K562 (cell line): ENCODE measurements at regions not wholly inside any gene's neighbourhood (a gene's known extent, or its start where the extent isn't known, plus 50 kb on each side); places are given as distances from the start of the nearest gene placed in this dataset.

Source experiments
- ATAC-seq: fragments of 200-7000 bp; cut with Tn5 transposase; 3 replicates; pipeline ENCODE4 v1.9.1; 2020; ENCODE audit warnings: moderate library complexity
- BruUV-seq: library from RNA; stranded (reverse); fragments of 400-500 nt; replicated peaks from 2 replicates; lab custom pipeline; 2021; lab: Mats Ljungman, UMichigan
- CTCF ChIA-PET: fragments of 300-600 bp; formaldehyde crosslinking; extraction: SDS; loops from one replicate; lab custom pipeline; 2021; ENCODE audit warnings: low intra/inter-chr PET ratio; lab: Yijun Ruan, JAX
- POLR2A ChIA-PET: fragments of 300-600, 350-650 bp; sonication (Branson Sonifier 250); formaldehyde crosslinking; extraction: SDS; loops from one replicate; lab custom pipeline; 2021; ENCODE audit warnings: antibody characterized with exemption, inconsistent platforms; lab: Yijun Ruan, JAX
- DNase-seq, 4 experiments: peaks; one replicate each; pipeline versions ENCODE4 v3.0.0 to v3.0.0-alpha.2; 2011 to 2018; ENCODE audit warnings: low spot score in 3 of 4, mixed read lengths in 3 of 4; ENCODE audit errors: extremely low read depth in 1 of 4
- FAIRE-seq: peaks from 2 replicates; lab custom pipeline; 2011; peaks lifted over from hg19 to GRCh38; lab: Jason Lieb, UNC
- H2AFZ ChIP-seq: 2 replicates; pipeline ENCODE4 v1.6.0; 2011; ENCODE audit warnings: low read depth, low read length, control low read depth, inconsistent platforms
- H3K27ac ChIP-seq: fragments of 200-600 bp; 3 replicates; pipeline ENCODE4 v1.8.0; 2011; ENCODE audit warnings: low read depth, mild to moderate bottlenecking, control low read depth, inconsistent platforms, low read length, moderate library complexity, mixed read lengths; ENCODE audit errors: extremely low read depth
- H3K27me3 ChIP-seq, 2 experiments: fragments of 300-600 bp in 1 of 2; 2 replicates in 1 of 2; 3 replicates in 1 of 2; pipeline versions ENCODE4 v1.6.0 to v1.8.0; 2011; ENCODE audit warnings: inconsistent platforms in 2 of 2, low read length in 2 of 2, mild to moderate bottlenecking in 1 of 2, mixed read lengths in 1 of 2, moderate library complexity in 1 of 2; ENCODE audit not compliant: control insufficient read depth in 2 of 2, insufficient read depth in 2 of 2
- H3K36me3 ChIP-seq: fragments of 300-600 bp; 3 replicates; pipeline ENCODE4 v1.8.0; 2011; ENCODE audit warnings: mild to moderate bottlenecking, low read length, inconsistent platforms; ENCODE audit not compliant: control insufficient read depth, insufficient read depth
- H3K4me1 ChIP-seq, 2 experiments: fragments of 200-600 bp in 1 of 2; replicated peaks in 1 of 2; 2 replicates in 1 of 2; 3 replicates in 1 of 2; pipeline versions ENCODE4 v1.5.1 to v1.8.0; 2011; ENCODE audit warnings: inconsistent platforms in 2 of 2, low read length in 2 of 2, mild to moderate bottlenecking in 1 of 2, mixed read lengths in 1 of 2, moderate library complexity in 1 of 2; ENCODE audit not compliant: control insufficient read depth in 2 of 2, insufficient read depth in 2 of 2
- H3K4me2 ChIP-seq: 2 replicates; pipeline ENCODE4 v1.6.1; 2011; ENCODE audit warnings: low read length, control low read depth, inconsistent platforms, mixed read lengths; ENCODE audit not compliant: insufficient read depth
- H3K4me3 ChIP-seq: fragments of 200-600 bp; sonication (generic), shearing (Covaris generic); 2 replicates; pipeline ENCODE4 v1.5.1; 2016; ENCODE audit warnings: control low read depth, inconsistent platforms
- H3K79me2 ChIP-seq: fragments of 200-600 bp; 3 replicates; pipeline ENCODE4 v1.8.0; 2011; ENCODE audit warnings: low read length, inconsistent platforms; ENCODE audit not compliant: control insufficient read depth, insufficient read depth
- H3K9ac ChIP-seq, 2 experiments: 2 replicates each; pipeline versions ENCODE4 v1.6.0 to v1.6.1; 2011; ENCODE audit warnings: low read depth in 2 of 2, low read length in 2 of 2, control low read depth in 1 of 2, inconsistent platforms in 1 of 2, mild to moderate bottlenecking in 1 of 2, mixed read lengths in 1 of 2; ENCODE audit not compliant: insufficient read depth in 1 of 2
- H3K9me1 ChIP-seq: one replicate; pipeline ENCODE4 v1.6.0; 2011; ENCODE audit warnings: inconsistent platforms, mild to moderate bottlenecking, low read length, moderate library complexity; ENCODE audit not compliant: control insufficient read depth, insufficient read depth
- H3K9me3 ChIP-seq: replicated peaks from 2 replicates; pipeline ENCODE4 v1.5.1; 2011; ENCODE audit warnings: low read depth, low read length, inconsistent platforms; ENCODE audit not compliant: control insufficient read depth, insufficient read depth
- H4K20me1 ChIP-seq: replicated peaks from 2 replicates; pipeline ENCODE4 v1.6.1; 2011; ENCODE audit warnings: low read length, inconsistent platforms, mixed read lengths; ENCODE audit not compliant: control insufficient read depth, insufficient read depth
- BCL6 ChIP-seq: fragments of 250-450 bp; sonication (Bioruptor Pico); IDR thresholded peaks from 2 replicates; pipeline ENCODE4 v1.4.0; 2020
- CBX3 ChIP-seq, 2 experiments: IDR thresholded peaks; 1 replicate in 1 of 2; 2 replicates in 1 of 2; pipeline ENCODE4 v1.6.1; 2012; ENCODE audit warnings: inconsistent platforms in 2 of 2, low read length in 2 of 2, borderline replicate concordance in 1 of 2, control low read depth in 1 of 2
- CSDE1 ChIP-seq, 2 experiments: fragments of 450-650 bp; IDR thresholded peaks; 2 replicates each; pipeline ENCODE4 v1.6.1; 2016; ENCODE audit warnings: mild to moderate bottlenecking in 1 of 2
- ELF4 ChIP-seq: fragments of 450-650 bp; formaldehyde crosslinking; IDR thresholded peaks from 2 replicates; pipeline ENCODE4 v1.4.0; 2022; ENCODE audit warnings: missing genetic modification characterization
- GATAD2A ChIP-seq: fragments of 450-650 bp; IDR thresholded peaks from 2 replicates; pipeline ENCODE4 v1.6.1; 2017
- HLTF ChIP-seq: fragments of 450-650 bp; IDR thresholded peaks from 2 replicates; pipeline ENCODE4 v1.6.1; 2016
- ILF3 ChIP-seq: fragments of 450-650 bp; IDR thresholded peaks from 2 replicates; pipeline ENCODE4 v1.6.1; 2018; ENCODE audit warnings: antibody characterized with exemption, mild to moderate bottlenecking, moderate library complexity, borderline replicate concordance
- JUNB ChIP-seq: fragments of 450-650 bp; formaldehyde crosslinking; conservative IDR thresholded peaks from 2 replicates; pipeline ENCODE4 v1.4.0; 2020; ENCODE audit warnings: mild to moderate bottlenecking
- MEF2D ChIP-seq: conservative IDR thresholded peaks from 2 replicates; pipeline ENCODE4 v1.6.1; 2016; ENCODE audit warnings: low read depth, missing genetic modification characterization, missing compliant biosample characterization
- NCOA4 ChIP-seq: fragments of 450-650 bp; IDR thresholded peaks from 2 replicates; pipeline ENCODE4 v1.6.1; 2018; ENCODE audit warnings: mild to moderate bottlenecking; ENCODE audit not compliant: partially characterized antibody
- SUPT5H ChIP-seq: fragments of 450-650 bp; IDR thresholded peaks from 2 replicates; pipeline ENCODE4 v1.6.1; 2016
- ZFP36 ChIP-seq: fragments of 150-350 bp; IDR thresholded peaks from 2 replicates; pipeline ENCODE4 v1.6.1; 2018; ENCODE audit warnings: low read length, low read depth; ENCODE audit not compliant: partially characterized antibody
- ZNF140 ChIP-seq: fragments of 250-450 bp; sonication (Bioruptor Pico); IDR thresholded peaks from 2 replicates; pipeline ENCODE4 v1.8.0; 2021; ENCODE audit warnings: moderate library complexity, mild to moderate bottlenecking, inconsistent platforms
- ZNF766 ChIP-seq: fragments of 200-800 bp; sonication (Bioruptor generic); conservative IDR thresholded peaks from 2 replicates; pipeline ENCODE4 v1.6.1; 2016; ENCODE audit warnings: missing genetic modification characterization, missing compliant biosample characterization
- WGBS: fragments of 100-300 bp; shearing (Covaris generic); methylation state at CpG from one replicate; pipeline ENCODE4 v1.1.6; 2016; ENCODE audit warnings: low coverage, mixed read lengths; ENCODE audit not compliant: insufficient coverage; ENCODE audit errors: missing lambda C conversion rate; 5-methylcytosine and 5-hydroxymethylcytosine counted together
- in situ Hi-C: fragments of 300-500 bp; cut with MboI; formaldehyde crosslinking; loops from 4 replicates; pipeline ENCODE4 v1.15.0; 2018; ENCODE audit warnings: inconsistent platforms, mixed read lengths
- intact Hi-C: fragments of 100-400 bp; cut with micrococcal nuclease; formaldehyde crosslinking; loops from 2 replicates; pipeline ENCODE4 v1.14.2; 2022
- TF ChIP-seq, protein P1 (sequence below): fragments of 250-450 bp; sonication (Bioruptor Pico); IDR thresholded peaks from 2 replicates; pipeline ENCODE4 v1.4.0; 2020; ENCODE audit warnings: mild to moderate bottlenecking
- TF ChIP-seq, protein P2 (sequence below): fragments of 250-450 bp; sonication (Bioruptor Pico); IDR thresholded peaks from 2 replicates; pipeline ENCODE4 v1.4.0; 2020; ENCODE audit warnings: mild to moderate bottlenecking, moderate library complexity, borderline replicate concordance
- TF ChIP-seq, protein P3 (sequence below): fragments of 450-650 bp; IDR thresholded peaks from 2 replicates; pipeline ENCODE4 v1.6.1; 2017; ENCODE audit warnings: antibody characterized with exemption
- TF ChIP-seq, protein P4 (sequence below), 2 experiments: fragments of 200-800 bp in 1 of 2; sonication (Bioruptor generic) in 1 of 2; sonication (generic) in 1 of 2; formaldehyde crosslinking in 1 of 2; IDR thresholded peaks in 1 of 2; conservative IDR thresholded peaks in 1 of 2; 2 replicates each; pipeline versions ENCODE4 v1.5.0 to v1.6.1; 2016 to 2020; ENCODE audit warnings: missing compliant biosample characterization in 1 of 2, missing genetic modification characterization in 1 of 2, missing genetic modification reagents in 1 of 2

DNA sequence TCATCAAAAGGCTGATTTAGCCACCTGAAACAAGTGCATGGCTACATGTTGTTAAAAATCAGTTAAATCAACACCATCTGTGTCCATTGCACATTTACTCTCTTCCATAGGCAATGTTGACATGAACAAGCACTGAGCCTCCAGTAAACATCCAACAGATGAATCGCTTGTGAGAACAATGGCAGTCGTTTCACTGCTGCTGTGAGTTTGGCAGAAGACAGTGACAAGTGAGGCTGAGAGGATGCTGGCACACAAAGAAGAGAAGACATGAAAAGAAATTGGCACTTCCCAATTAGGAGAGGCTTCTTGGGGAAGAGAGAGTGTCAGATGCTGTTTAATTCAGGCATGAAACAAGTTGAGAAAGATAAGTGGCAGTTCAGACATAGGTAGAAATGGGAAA, 227.4 kb upstream of the STT3B start:
- ATAC-seq (no peak), DNase-seq (no peak), FAIRE-seq (no peak)
- H3K4me1 ChIP-seq = no peaks in the 10 kb centered on the region
- in situ Hi-C loops = no loop called here
- WGBS = 0% methylated on average over 2 of the region's 2 CpGs
- H3K36me3 ChIP-seq = no peaks in the 10 kb centered on the region
- no peak overlapping the region for H2AFZ ChIP-seq
- H3K9ac ChIP-seq = no peak overlapping the region
- no peak overlapping the region for H3K4me2 ChIP-seq
- H3K4me3 ChIP-seq = no peak overlapping the region
- CTCF ChIA-PET = no interaction called here
- no peaks in the 10 kb centered on the region for H3K9me1 ChIP-seq
- H3K27me3 ChIP-seq = no peaks in the 10 kb centered on the region
- H4K20me1 ChIP-seq = no peaks in the 10 kb centered on the region
- intact Hi-C loops = no loop called here
- H3K27ac ChIP-seq = no peak overlapping the region
- POLR2A ChIA-PET = interaction anchor here (0.7 kb wide), 1 partner anchor 29 kb away, joined by 3 read pairs; no protein-coding TSS in a partner anchor
- no TSS peak for BruUV-seq
- H3K79me2 ChIP-seq = no peaks in the 10 kb centered on the region
- no peaks in the 10 kb centered on the region for H3K9me3 ChIP-seq
- TF ChIP-seq SUPT5H (no peak), BCL6 (CRISPR knock-in tag) (no peak), GATAD2A (no peak), CBX3 (IDR thresholded peaks at IDR 0.05; ENCODE audit: borderline replicate concordance in 1 of 2, low read length in 2 of 2) (no peak), MEF2D (tag) (no peak), ZNF140 (CRISPR knock-in tag) (no peak), ELF4 (CRISPR knock-in tag) (no peak), ZFP36 (no peak), HLTF (no peak), ILF3 (no peak), NCOA4 (no peak), JUNB (CRISPR knock-in tag) (no peak), CSDE1 (IDR thresholded peaks at IDR 0.05) (no peak), ZNF766 (CRISPR knock-in tag) (no peak)
- TF ChIP-seq, protein P1, sequence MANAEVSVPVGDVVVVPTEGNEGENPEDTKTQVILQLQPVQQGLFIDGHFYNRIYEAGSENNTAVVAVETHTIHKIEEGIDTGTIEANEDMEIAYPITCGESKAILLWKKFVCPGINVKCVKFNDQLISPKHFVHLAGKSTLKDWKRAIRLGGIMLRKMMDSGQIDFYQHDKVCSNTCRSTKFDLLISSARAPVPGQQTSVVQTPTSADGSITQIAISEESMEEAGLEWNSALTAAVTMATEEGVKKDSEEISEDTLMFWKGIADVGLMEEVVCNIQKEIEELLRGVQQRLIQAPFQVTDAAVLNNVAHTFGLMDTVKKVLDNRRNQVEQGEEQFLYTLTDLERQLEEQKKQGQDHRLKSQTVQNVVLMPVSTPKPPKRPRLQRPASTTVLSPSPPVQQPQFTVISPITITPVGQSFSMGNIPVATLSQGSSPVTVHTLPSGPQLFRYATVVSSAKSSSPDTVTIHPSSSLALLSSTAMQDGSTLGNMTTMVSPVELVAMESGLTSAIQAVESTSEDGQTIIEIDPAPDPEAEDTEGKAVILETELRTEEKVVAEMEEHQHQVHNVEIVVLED (CRISPR knock-in tag) = no peak
- TF ChIP-seq, protein P2, sequence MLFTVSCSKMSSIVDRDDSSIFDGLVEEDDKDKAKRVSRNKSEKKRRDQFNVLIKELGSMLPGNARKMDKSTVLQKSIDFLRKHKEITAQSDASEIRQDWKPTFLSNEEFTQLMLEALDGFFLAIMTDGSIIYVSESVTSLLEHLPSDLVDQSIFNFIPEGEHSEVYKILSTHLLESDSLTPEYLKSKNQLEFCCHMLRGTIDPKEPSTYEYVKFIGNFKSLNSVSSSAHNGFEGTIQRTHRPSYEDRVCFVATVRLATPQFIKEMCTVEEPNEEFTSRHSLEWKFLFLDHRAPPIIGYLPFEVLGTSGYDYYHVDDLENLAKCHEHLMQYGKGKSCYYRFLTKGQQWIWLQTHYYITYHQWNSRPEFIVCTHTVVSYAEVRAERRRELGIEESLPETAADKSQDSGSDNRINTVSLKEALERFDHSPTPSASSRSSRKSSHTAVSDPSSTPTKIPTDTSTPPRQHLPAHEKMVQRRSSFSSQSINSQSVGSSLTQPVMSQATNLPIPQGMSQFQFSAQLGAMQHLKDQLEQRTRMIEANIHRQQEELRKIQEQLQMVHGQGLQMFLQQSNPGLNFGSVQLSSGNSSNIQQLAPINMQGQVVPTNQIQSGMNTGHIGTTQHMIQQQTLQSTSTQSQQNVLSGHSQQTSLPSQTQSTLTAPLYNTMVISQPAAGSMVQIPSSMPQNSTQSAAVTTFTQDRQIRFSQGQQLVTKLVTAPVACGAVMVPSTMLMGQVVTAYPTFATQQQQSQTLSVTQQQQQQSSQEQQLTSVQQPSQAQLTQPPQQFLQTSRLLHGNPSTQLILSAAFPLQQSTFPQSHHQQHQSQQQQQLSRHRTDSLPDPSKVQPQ (CRISPR knock-in tag) = no peak
- TF ChIP-seq, protein P3, sequence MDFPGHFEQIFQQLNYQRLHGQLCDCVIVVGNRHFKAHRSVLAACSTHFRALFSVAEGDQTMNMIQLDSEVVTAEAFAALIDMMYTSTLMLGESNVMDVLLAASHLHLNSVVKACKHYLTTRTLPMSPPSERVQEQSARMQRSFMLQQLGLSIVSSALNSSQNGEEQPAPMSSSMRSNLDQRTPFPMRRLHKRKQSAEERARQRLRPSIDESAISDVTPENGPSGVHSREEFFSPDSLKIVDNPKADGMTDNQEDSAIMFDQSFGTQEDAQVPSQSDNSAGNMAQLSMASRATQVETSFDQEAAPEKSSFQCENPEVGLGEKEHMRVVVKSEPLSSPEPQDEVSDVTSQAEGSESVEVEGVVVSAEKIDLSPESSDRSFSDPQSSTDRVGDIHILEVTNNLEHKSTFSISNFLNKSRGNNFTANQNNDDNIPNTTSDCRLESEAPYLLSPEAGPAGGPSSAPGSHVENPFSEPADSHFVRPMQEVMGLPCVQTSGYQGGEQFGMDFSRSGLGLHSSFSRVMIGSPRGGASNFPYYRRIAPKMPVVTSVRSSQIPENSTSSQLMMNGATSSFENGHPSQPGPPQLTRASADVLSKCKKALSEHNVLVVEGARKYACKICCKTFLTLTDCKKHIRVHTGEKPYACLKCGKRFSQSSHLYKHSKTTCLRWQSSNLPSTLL = no peak
- TF ChIP-seq, protein P4, sequence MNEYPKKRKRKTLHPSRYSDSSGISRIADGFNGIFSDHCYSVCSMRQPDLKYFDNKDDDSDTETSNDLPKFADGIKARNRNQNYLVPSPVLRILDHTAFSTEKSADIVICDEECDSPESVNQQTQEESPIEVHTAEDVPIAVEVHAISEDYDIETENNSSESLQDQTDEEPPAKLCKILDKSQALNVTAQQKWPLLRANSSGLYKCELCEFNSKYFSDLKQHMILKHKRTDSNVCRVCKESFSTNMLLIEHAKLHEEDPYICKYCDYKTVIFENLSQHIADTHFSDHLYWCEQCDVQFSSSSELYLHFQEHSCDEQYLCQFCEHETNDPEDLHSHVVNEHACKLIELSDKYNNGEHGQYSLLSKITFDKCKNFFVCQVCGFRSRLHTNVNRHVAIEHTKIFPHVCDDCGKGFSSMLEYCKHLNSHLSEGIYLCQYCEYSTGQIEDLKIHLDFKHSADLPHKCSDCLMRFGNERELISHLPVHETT (CRISPR knock-in tag; conservative IDR thresholded peaks at IDR 0.05 in 1 of 2, IDR thresholded peaks at IDR 0.05 in 1 of 2) = no peak
